SK-MEL-5 (cell line): ENCODE measurements at regions not wholly inside any gene's neighbourhood (a gene's known extent, or its start where the extent isn't known, plus 50 kb on each side); places are given as distances from the start of the nearest gene placed in this dataset.
"Not testable (repeated sequence)": the region's sequence is repeated elsewhere in the genome, so short reads cannot be mapped to it uniquely, and the experiment has no call there.

ENCODE experiments used
- DNase-seq: peaks from one replicate; pipeline ENCODE4 v3.0.0-alpha.2; 2016; ENCODE audit warnings: low read depth, low spot score
- in situ Hi-C: cut with HindIII; loops from 2 replicates; pipeline ENCODE4 v1.10.0; 2016; ENCODE audit warnings: low sequenced_read_pairs, high pct_unique_total_duplicates, low pct_unique_long_range_greater_than_20kb
- small RNA-seq, 2 experiments: library from RNA; depleted of rRNA; stranded (forward); fragments of <200 nt; gene quantifications; one replicate each; pipeline ENCODE3, GENCODE V24; 2014

GRCh38 chr2:61598515-61599156 lies 60.5 kb upstream of the XPO1 start:
- in situ Hi-C loops, DNase-seq: not testable (repeated sequence)

DNA sequence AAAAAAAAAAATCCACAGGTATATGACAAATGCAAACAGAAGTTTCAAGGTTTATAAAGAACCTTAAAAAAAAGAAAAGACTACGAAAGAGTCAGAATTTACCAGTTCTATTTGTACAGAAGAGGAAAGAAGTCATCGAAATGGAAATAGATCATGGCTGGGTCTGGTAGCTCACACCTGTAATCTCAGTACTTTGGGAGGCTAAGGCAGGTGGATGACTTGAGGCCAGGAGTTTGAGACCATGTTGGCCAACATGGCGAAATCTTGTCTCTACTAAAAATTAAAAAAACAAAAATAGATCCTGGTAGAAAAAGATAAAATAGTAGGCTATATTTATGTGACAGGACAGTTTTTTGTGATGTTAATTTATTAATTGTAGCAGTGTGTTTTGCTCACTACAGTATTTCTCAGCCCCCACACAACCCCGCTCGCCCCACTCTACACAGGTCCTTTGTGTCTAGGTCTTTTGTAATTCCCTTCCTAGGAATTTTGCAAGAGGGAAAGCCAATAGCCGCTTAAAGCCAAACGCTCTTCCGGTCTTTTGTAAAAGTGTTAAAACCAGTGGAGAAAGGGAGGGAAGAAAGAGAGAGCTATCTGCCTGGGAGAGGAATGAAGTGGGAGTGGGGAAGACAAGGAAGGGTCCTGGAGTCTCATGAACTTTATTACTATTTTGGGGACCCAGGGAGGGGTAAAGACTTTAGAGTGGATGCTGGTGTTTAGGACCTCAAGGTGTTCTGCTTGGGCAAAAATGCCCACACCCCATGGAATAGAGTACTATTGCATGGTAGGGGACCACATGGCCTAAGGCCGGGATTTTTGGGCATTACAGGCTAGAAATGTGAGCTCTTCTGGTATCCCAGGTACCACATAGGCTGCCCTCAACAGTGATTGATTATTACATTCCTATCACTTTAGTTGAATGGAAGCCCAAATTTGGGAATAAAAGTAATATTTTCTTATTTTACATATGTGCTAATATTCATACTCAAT lies 59.4 kb upstream of the XPO1 start:
- no peak for DNase-seq
- in situ Hi-C loops = no loop called here

DNA sequence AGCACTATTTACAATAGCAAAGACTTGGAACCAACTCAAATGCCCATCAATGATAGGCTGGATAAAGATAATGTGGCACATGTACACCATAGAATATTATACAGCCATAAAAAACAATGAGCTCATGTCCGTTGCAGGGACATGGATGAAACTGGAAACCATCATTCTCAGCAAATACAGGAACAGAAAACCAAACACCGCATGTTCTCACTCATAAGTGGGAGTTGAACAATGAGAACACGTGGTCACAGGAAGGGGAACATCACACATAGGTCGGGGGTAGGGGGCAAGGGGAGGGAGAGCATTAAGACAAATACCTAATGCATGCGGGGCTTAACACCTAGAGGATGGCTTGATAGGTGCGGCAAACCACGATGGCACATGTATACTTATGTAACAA lies 56.0 kb upstream of the XPO1 start:
- in situ Hi-C loops, DNase-seq: not testable (repeated sequence)

DNA sequence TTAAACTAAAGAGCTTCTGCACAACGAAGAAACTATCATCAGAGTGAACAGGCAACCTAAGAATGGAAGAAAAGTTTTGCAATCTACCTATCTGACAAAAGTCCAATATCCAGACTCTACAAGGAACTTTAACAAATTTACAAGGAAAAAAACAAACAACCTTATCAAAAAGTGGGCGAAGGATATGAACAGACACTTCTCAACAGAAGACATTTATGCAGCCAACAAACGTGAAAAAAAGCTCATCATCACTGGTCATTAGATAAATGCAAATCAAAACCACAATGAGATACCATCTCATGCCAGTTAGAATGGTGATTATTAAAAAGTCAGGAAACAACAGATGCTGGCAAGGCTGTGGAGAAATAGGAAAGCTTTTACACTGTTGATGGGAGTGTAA lies 55.5 kb upstream of the XPO1 start:
- in situ Hi-C loops, DNase-seq: not testable (repeated sequence)

GRCh38 chr2:61590214-61590613 lies 52.1 kb upstream of the XPO1 start:
- DNase-seq = no peak
- in situ Hi-C loops = no loop called here

- in situ Hi-C loops = no loop called here
- DNase-seq = peak; percentile 63
These were observed 50.4 kb upstream of the XPO1 start for GRCh38 chr2:61588566-61588965.

Small RNA genes lying in the stretch of these regions (small RNA-seq; reads per million reads assigned to genes)
- gene RNU6-1145P = 0 reads per million in 2 experiments
- 0 reads per million in 2 experiments for gene RPS29P10
